ENCODE measurements at regions not wholly inside any gene's neighbourhood (a gene's known extent, or its start where the extent isn't known, plus 50 kb on each side); places are given as distances from the start of the nearest gene placed in this dataset.

DNA sequence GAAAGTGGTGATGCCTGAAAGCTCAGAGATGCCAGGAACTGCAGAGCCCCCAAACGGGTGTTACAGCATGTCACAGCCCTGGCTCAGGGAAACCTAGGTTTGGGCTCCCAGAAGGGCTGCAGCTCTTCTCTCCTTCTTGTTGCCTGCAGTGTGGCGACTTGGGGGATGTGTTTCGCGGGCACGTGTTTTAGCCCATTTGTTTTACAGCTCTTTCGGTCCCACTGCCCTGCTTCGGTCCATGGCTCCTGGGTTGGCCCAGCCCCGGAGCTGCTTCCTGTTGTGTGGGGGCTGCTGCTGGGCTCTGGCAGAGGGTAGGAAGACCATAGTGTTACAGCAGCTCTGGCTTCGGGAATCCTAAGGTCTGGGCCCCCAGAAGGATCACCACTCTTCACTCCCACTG, 222.9 kb upstream of the RIOK2 start:
- no peak for DNase-seq (ENCODE audit: low spot score)

DNA sequence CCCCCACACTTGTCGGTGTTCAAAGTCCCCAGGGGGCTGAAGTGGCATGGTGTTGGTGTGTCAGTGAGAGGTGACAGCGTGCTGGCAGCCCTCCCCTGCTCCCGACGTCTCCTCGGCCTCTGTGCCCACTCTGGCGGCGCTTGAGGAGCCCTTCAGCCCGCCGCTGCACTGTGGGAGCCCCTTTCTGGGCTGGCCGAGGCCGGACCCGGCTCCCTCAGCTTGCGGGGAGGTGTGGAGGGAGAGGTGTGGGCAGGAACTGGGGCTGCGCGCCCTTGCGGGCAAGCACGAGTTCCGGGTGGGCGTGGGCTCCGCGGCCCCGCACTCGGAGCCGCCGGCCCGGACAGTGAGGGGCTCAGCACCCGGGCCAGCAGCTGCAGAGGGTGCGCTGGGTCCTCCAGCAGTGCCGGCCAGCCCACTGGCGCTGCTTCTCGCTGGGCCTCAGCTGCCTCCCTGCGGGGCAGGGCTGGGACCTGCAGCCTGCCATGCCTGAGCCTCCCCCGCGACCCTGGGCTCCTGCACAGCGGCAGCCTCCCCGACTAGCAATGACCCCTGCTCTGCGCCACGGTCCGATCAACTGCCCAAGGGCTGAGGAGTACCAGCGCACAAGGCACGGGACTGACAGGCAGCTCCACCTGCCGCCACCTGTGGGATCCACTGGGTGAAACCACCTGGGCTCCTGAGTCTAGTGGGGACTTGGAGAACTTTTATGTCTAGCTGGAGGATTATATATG, 224.1 kb upstream of the RIOK2 start:
- no peak for DNase-seq (ENCODE audit: low spot score)

DNA sequence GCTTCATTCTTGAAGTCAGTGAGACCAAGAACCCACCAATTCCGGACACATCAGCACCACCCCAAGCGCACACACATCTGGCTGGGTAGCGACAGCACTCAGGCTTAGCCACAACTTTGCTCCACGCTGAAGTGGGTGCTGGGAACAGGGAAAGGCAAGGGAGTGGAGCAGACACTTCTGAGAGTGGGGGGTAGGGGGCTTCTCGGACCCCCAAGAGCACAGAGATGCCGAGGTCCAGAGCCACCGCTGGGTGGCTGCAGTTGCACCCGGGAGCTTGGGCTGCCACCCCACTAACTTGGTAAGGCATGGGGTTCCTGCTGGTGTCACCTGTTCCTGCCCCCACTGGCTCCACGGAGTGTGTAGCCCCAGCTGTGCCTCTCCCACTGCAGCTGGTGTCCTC, 225.3 kb upstream of the RIOK2 start:
- no peak for DNase-seq (ENCODE audit: low spot score)

DNA sequence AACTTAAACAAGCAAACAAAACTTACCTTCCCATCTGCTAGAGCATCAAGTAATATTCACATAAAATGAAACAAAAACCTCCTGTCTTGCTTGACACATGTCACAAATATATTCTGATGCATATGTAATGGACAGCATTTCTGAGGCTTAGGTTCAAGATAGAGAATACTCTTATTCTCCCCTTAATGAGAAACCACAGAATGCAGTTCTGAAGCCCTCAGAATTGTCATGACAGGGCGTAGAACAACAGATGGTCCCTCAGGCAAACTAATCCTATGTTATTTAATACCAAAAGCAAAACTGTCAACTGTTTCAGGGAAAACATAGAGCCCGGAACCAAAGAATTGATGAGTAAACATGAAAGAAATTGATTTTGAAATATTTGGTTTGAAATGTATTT, 229.9 kb upstream of the RIOK2 start:
- DNase-seq (ENCODE audit: low spot score) = peak; percentile 30

DNA sequence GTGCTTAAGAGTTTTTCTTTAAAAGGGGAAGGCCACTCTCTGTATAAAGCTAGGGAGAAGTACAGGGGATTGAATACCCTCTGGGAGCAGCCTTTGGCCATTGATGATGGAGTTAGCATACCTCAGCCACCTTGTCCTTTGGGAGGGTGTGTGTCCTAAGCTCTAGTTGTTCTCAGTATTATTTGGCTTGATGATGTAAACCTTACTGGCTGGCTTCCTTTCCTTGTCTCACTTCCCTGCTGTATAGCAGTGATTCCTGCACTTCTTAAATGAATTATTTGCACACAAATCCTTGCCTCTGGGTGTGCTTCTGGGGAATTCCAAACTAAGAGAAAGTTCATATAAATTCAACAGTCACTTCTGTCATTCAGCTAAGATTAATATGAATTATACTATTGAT, 234.9 kb upstream of the RIOK2 start:
- DNase-seq (ENCODE audit: low spot score) = no peak

DNA sequence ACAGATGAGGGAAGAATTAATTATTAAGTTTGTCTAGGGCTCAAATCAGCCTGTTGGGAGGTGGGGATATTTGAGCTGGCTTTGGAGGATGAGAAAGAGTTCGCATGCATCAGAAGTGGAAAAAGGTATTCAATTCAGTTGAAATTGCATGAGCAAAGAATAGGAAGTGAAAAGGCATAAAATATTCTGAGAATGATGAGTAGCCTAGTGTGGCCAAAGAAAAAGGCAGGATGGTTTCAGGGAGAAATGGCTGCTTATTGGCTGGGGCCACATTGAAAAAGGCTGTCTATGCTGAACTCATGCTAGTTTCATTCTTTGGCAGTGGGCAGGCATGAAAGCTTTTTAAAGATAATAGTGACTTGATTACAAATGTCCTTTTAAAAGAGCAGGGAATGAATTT, 235.4 kb upstream of the RIOK2 start:
- no peak for DNase-seq (ENCODE audit: low spot score)

DNA sequence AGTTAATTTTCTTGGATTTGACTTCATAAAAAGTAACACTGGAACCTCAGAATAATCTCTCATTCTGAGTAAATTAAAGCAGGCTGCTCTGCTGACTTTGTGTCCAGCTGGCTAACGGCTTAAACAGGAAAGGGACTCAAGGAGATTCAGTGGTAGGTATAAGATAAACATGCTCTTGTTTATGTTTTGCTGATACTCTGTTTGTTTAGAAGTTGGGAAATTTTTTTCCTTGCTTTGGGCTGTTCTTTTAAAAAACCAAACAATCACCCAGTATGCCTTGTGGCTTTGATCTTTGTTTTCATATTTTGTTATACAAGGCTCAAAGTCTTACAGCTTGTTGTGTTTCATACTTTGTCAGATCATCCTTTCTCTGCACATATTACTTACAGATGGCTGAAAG, 237.6 kb upstream of the RIOK2 start:
- DNase-seq (ENCODE audit: low spot score) = no peak

DNA sequence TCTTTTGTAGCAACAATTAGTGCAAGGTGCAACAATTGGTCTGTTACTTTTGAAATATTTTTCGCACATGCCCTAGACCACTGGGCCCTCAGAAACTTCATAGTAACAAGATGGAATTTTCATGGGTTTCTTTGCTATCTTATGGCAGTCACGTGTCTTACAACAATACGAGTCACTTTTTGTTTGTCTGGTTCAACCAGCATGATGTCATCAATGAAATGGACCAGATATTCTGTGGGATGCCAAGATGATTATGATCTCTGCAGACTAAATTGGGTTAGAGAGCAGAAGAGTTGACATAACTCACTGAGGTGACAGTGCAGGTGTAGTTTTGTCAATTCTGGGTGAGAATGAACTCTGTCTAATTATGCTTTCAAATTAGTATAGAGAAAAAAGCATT, 239.6 kb upstream of the RIOK2 start:
- DNase-seq (ENCODE audit: low spot score) = no peak

DNA sequence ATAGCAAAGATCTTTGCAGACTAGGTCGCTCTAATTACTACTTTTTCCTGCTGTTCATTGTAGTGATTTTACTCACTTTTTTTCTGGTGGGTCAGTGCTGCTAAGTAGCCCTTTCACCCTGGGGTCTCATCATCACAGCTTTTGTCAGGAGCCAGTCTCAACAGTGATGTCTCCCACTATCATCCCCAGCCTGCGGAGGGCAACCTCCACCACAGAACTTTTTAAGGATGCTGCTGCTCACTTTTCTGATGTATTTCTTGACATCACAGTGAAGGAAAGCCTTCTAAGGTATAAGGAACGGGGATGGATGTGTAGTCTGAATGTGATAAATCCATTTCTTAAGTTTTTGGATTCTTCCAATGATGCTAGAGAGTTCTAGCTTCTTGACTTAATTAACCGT, 242.5 kb upstream of the RIOK2 start:
- peak; percentile 32 for DNase-seq (ENCODE audit: low spot score)

DNA sequence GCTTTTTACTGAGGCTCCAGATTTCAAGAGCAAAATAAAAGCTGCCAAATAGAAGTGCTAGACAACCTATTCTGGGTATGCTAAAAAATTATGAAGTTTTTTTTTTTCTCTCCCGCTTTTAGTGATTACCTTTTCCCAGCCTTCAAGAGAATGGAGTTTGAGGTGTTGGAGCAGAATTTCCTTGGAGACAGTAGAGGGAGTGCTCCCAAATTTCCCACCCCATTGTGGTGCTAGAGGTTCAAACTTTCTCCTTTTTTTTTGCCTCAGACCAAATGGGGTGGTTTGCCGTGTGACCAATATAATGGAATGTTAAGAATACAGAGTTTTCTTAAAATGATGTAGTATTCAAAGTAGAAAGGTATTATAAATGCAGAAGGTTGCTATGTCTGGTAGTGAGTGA, 244.2 kb upstream of the RIOK2 start:
- no peak for DNase-seq (ENCODE audit: low spot score)

DNA sequence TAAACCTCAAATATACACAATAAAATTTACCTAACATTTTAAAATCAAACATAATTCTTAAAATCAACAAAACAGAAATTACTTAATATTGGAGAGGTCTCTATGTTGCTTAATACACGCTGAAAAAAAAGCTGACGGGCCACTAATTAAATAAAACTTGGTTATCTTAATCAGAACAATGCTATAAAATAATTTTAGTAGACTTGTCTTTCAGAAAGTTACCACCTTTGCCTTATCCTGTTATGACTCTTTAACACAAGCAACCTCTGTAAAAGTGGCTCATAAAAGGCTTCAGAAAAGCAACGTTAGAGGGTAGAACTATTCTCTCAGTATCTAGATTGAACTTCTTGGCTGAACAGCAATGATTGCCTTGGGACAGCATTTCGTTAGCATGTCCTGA, 251.0 kb upstream of the RIOK2 start:
- no peak for DNase-seq (ENCODE audit: low spot score)

DNA sequence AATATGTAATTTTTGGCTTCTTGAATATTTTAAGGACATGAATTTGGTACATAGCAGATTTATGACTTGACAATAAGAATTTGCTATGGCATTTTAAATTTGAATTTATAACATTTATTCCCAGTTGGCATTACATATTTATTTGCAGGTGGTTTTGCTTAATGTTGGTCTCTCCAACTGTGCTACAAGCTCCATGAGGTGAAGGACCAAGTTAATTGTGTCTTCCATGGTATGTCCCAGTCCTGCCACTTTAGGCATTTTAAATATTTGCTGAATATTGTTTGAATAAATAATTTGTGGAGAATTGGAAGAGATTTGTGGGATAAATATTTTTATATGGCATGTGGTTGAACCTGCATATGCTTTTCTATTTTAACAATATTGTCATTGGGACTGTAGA, 253.4 kb upstream of the RIOK2 start:
- DNase-seq (ENCODE audit: low spot score) = no peak

DNA sequence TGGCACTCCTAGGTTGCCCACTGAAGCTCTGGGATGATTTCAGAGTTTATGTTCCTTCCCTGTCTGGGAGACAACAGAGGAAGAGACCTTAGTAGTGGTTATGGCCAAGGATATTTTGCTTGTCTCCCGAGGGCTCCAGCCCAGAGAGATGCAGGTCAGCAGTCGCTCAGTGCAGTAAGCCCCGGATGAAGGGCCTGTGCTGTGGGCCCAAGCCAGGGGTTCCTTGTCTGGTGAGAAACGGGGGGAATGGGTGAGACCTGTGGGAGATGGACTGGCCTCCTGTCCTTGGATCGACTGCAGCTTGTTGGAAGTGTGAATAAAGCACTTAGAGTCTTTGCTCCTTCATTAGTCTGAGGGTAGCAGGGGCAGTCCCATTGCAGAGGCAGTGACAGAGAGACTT, 260.7 kb upstream of the RIOK2 start:
- no peak for DNase-seq (ENCODE audit: low spot score)

DNA sequence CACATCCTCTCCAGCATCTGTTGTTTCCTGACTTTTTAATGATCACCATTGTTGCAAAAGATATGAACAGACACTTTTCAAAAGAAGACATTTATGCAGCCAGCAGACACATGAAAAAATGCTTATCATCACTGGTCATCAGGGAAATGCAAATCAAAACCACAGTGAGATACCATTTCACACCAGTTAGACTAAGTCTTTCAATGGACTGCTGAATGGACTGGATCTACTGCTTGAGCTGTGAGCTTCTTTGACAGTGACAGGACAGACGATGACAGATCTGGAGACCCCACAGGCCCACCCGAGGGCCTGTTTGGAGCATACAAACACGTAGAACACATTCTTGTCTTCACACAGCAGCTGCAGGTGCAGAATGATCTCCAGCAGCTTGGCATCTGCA, 266.1 kb upstream of the RIOK2 start:
- DNase-seq (ENCODE audit: low spot score) = no peak

DNA sequence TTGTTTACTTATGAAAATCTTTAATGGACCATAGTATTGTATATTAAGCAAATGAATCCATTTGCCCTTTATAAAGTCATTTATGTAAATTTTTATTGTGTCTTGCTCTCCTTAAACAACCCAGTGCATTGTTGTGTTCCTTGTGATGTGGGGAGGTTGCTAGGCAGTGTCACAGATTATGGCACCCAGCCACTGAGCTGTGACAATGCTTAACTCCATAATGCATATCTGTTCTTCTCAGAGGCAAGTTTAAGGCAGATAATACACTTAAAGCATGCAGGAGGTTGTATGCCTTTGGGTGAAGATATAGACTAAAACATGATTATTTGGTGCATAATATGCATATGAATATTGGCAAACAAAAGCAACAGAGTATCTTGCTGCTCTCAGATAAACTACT, 269.6 kb upstream of the RIOK2 start:
- no peak for DNase-seq (ENCODE audit: low spot score)

DNA sequence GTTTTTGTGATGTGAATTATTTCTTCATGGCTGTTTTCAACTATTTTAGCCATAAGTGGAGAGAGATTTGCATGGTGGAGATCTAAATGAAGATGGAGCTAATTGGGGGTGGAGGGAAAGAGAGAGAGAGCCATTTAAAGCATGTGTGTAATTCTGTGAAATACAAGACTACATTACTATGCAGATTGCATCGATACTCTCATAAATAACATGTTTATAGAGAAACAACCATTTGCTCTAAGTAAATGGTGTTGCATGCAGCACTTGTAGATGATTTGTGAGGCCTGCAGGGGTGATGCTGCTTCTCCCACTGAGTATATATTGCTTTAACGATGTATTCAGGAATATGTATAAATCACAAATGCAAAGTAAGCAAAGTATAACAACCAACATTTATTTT, 270.2 kb upstream of the RIOK2 start:
- no peak for DNase-seq (ENCODE audit: low spot score)

DNA sequence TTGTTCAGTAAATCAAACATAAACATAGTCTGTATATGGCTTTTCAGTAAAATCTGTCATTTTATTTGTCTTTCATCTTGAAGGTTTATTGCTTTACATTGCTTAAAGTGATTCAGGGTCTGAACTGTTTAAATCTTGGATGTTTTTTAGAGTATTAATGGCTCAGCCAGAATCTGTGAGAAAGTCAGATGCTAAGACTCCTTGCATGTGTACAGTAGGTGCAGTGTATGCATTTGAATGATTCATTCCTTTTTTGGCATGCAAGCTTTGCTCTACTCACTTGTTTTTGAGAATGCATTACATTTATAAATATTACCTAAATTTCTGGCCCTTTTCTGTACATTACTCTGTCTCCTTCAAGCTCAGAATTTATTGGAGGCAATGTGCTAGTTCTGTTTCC, 271.0 kb upstream of the RIOK2 start:
- DNase-seq (ENCODE audit: low spot score) = no peak

DNA sequence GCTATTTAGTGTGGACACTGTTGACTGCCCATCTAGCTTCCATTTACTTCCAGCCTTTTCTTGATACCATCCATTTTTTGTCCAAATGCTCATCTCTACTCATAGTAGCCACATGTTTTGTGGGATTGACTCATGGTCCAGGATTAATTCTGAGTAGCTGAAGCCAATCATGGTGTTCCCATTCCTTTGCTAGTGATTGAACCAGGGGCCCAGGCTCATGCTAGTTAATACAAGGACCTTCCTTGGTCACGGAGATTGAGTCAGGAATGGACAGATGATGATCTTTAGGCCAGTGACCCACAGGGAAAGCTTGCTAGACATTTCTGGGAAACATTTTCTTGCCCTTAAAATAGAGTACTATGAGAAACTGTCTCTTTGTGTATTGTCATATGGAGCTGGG, 272.9 kb upstream of the RIOK2 start:
- no peak for DNase-seq (ENCODE audit: low spot score)

DNA sequence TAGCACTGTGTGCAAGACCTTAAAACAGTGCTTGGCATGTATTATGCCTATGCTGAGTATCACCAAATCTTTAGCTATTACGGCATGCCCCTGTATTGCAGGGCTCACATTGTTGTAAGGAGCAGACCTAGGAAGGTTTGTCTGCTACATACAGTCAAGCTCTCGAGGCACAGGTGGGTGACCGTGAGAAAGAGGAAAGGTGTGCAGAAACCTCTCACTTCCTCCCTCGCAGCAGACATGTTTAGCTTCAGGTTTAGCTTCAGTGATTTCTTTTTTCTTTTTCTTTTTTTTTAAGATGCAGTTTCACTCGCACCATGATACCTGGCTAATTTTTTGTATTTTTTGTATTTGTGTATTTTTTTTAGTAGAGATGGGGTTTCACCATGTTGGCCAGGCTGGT, 275.8 kb upstream of the RIOK2 start:
- no peak for DNase-seq (ENCODE audit: low spot score)

DNA sequence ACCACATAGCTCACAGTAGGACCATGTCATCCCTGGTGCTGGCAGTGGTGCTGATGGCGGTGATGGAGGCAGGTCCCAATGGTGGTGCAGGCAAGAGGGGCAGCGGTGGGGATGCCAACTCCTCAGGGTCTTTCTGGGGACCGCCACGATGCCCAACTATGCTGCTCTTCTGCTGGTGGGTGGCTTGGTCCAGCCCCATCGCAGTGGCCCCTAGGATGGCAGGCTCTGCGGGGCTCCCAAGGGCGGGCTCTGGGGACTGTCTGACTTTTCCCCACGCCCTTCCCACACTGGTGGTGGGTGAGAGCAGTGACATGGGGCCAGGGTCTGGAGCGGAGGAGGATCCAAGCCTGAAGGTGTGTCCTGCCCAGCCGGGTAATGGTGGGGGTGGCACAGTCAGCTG, 288.9 kb upstream of the RIOK2 start:
- DNase-seq (ENCODE audit: low spot score) = no peak

DNA sequence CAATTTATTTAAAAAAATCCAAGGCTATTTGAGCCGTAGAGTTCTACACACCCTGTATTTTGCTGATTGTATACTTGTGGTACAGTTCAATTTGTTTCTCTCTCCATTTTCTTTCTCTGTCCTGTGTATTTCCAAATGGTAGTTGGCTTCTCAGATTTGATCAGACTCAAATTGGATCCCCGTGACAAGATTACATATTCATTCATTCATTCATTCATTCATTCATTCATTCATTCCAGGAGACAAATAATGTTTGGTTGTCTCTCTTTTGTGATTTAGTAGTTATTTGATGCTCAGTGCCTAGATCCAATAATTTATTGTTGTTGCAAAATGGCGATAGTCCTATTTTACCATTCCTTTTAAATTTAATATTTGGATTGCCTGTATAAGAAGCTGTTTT, 292.8 kb upstream of the RIOK2 start:
- DNase-seq (ENCODE audit: low spot score) = no peak

DNA sequence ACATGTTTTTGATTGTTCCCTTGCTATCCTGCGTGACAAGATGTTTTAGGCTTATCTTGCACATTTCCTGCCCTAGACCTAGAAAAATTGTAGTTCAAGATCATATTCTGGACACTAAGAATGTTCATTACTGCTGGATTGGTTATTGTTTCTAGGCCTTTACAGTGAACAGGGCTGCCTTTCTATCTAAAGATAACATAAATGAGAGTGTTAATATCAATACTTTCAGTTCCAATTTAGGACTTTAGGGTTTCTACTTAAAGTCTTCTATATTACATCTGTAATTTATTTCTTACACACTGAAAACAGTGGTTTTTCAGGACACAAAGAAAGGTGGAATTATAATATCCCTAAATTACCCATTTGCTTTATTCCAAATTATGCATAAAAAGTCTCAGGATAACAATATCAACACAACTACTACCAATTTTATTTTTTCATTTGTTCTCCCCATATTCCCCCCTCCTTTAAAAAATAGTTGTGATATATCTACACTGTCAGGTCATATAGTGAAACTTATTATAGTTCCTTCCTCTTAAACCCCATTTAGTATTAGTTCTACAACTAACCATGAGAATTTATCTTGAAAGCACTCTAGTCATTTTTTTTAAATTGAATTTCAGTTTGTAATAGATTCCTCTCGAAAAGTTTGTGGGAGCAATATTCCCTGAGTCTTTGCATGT, 293.9 kb upstream of the RIOK2 start:
- DNase-seq (ENCODE audit: low spot score) = no peak

DNA sequence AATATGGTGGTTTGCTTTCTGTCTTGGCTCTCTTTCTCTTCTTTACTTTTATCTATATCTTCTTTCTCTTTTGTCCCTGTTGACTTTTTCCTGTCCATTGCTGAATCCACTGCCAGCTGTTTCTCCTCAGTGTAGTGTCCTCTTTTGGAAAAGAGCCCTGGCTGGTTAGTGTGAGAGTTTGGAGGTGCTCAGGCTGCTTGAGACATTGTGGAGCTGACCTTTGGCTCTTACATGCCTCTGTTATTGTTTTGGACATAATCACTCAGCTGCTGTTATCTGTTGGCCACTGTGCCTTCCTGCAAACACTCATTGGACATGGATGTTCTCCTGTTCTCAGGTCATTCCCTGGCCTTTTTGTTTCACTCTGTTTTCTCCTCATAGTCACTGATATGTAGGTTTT, 295.4 kb upstream of the RIOK2 start:
- no peak for DNase-seq (ENCODE audit: low spot score)

DNA sequence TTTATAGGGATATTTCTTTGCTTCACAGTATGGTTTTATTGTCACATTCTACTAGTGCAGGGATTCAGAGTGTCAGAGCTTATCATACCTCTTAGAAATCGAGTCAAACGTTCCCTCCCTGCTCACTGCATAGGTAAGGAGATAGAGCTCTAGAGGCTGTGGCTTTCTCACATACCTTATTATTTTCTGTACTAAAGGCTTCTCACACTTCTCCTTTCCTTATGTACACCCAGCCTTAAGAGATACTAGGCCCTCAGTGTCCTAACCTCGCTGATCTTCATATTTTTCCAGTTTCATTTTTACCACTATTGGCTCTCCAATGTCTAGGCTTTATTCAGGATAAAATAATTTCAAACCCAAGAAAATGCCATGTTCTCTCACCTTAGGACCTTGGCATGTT, 297.3 kb upstream of the RIOK2 start:
- no peak for DNase-seq (ENCODE audit: low spot score)
